ENCODE measurements at regions not wholly inside any gene's neighbourhood (a gene's known extent, or its start where the extent isn't known, plus 50 kb on each side); places are given as distances from the start of the nearest gene placed in this dataset.

DNA sequence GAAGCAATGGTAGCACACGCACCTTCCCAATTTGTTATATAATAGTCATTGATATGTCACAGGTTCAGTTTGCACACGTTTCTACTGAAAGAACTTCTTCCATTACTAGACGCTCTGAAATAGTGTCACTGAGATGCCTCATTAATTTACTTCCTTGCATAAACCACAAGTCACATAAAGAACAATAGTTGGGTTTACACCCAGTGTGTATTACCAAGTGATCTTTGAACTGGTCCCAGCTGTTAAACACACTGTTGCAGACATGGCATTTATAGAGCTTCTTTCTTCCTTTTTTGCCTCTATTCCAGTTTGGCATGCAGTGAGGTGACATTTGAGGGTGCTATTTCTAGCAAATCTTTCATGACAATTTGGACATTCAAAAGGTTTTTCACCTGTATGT is 245.3 kb downstream of the EPM2A start:
- H3K36me3 Mint-ChIP-seq (ENCODE audit: low read depth) = no peaks in the 10 kb centered on the region
- H3K9me3 Mint-ChIP-seq = peaks cover 13% of the 10 kb centered on the region; the same call in 1 of the 2 replicates
- TF ChIP-seq, protein P1, sequence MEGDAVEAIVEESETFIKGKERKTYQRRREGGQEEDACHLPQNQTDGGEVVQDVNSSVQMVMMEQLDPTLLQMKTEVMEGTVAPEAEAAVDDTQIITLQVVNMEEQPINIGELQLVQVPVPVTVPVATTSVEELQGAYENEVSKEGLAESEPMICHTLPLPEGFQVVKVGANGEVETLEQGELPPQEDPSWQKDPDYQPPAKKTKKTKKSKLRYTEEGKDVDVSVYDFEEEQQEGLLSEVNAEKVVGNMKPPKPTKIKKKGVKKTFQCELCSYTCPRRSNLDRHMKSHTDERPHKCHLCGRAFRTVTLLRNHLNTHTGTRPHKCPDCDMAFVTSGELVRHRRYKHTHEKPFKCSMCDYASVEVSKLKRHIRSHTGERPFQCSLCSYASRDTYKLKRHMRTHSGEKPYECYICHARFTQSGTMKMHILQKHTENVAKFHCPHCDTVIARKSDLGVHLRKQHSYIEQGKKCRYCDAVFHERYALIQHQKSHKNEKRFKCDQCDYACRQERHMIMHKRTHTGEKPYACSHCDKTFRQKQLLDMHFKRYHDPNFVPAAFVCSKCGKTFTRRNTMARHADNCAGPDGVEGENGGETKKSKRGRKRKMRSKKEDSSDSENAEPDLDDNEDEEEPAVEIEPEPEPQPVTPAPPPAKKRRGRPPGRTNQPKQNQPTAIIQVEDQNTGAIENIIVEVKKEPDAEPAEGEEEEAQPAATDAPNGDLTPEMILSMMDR (IDR thresholded peaks at IDR 0.05) = no peak
- H3K27me3 Mint-ChIP-seq (ENCODE audit: insufficient read depth) = peaks cover 4% of the 10 kb centered on the region
- no peak overlapping the region for H3K27ac Mint-ChIP-seq
- no peaks in the 10 kb centered on the region for H3K4me1 Mint-ChIP-seq (ENCODE audit: low read depth)
- DNase-seq = no peak
- H3K4me3 Mint-ChIP-seq = no peak overlapping the region

DNA sequence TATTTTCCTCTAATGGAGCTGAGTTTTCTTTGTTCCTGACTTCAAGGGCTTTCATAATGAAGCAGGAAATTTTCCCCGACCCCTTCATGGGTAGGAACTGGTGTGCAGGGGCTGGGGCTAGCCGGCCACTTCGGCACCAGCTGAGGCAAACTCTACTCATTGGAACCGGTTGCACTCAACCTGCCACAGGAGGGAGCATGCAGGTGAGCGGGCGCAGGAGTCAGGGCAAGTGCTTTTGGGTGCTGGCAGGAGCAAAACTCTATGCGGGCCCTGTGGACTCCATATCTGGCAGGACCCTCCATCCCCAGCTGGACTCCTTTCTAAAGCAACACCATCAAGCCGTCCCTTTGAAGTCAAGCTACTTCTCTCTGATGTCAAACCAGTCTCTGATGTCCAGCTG is 244.2 kb downstream of the EPM2A start:
- no peak for DNase-seq
- TF ChIP-seq, protein P1 (IDR thresholded peaks at IDR 0.05) = no peak
- H3K4me3 Mint-ChIP-seq = no peak overlapping the region
- no peaks in the 10 kb centered on the region for H3K4me1 Mint-ChIP-seq (ENCODE audit: low read depth)
- peaks cover 14% of the 10 kb centered on the region; the same call in 1 of the 2 replicates for H3K9me3 Mint-ChIP-seq
- peaks cover 5% of the 10 kb centered on the region for H3K27me3 Mint-ChIP-seq (ENCODE audit: insufficient read depth)
- no peaks in the 10 kb centered on the region for H3K36me3 Mint-ChIP-seq (ENCODE audit: low read depth)
- no peak overlapping the region for H3K27ac Mint-ChIP-seq

DNA sequence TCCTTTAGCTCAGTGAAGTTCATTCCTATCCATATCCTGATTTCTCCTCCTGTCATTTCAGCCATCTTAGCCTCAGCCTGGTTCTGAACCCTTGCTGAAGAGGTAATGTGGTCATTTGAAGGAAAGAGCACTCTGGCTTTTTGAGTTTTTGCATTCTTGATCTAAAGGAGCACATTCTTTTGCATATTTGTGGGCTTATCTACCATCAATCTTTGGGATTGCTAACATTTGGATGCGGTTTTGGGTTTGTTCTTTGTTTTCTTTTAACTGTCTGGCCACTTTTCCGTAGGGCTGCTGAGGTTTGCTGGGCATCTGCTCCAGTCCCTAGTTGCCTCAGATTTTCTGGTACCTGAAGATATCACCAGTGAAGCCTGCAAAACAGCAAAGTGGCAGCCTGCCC is 238.3 kb downstream of the EPM2A start:
- Mint-ChIP-seq H3K27ac (no peak overlapping the region), H3K4me1 (ENCODE audit: low read depth) (no peaks in the 10 kb centered on the region), H3K9me3 (peaks cover 23% of the 10 kb centered on the region; the same call in 1 of the 2 replicates), H3K27me3 (ENCODE audit: insufficient read depth) (peaks cover 5% of the 10 kb centered on the region; the same call in 1 of the 2 replicates), H3K36me3 (ENCODE audit: low read depth) (no peaks in the 10 kb centered on the region), H3K4me3 (no peak overlapping the region)
- TF ChIP-seq, protein P1 (IDR thresholded peaks at IDR 0.05) = no peak
- no peak for DNase-seq

DNA sequence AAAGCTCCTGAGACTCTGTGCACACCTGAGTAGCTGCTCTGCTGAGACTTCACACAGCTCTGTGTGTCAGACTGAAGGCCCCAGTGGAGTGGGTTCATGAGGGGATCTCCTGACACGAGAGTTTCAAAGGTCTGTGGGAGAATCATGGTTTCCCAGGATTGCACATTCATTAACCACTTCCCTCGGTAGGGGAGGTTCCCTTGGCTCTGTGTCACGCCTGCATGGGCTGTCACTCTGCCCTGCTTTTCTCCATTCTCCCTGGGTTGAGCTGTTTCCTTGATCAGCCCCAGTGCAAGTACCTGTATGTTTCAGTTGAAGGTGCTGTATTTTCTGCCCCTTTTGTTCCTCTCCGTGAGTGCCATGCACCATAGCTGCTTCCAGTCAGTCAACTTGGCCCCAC is 236.9 kb downstream of the EPM2A start:
- no peaks in the 10 kb centered on the region for H3K4me1 Mint-ChIP-seq (ENCODE audit: low read depth)
- H3K36me3 Mint-ChIP-seq (ENCODE audit: low read depth) = no peaks in the 10 kb centered on the region
- H3K27me3 Mint-ChIP-seq (ENCODE audit: insufficient read depth) = peaks cover 2% of the 10 kb centered on the region; the same call in 1 of the 2 replicates
- no peak for DNase-seq
- TF ChIP-seq, protein P1 (IDR thresholded peaks at IDR 0.05) = no peak
- H3K9me3 Mint-ChIP-seq = peaks cover 23% of the 10 kb centered on the region; the same call in 1 of the 2 replicates
- no peak overlapping the region for H3K27ac Mint-ChIP-seq
- no peak overlapping the region for H3K4me3 Mint-ChIP-seq

DNA sequence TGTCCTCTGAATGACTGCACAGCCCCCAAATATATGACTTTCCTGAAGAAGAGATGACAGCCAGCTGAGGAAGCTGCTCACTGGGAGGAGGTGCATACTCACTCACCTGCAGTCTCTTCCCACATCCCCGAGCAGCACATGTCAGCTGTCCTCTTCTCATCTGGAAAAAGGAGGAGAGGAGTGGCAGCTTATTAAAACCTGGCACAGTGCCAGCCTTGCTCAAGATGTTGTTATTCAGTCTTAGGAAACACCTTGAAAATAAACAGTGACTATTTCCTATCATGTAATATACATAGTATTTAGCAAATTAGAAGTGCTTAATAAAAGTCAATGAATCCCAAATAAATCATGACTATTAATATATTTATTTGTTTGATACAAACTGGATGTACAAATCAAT is 232.9 kb downstream of the EPM2A start:
- Mint-ChIP-seq H3K9me3 (peaks cover 8% of the 10 kb centered on the region), H3K4me1 (ENCODE audit: low read depth) (no peaks in the 10 kb centered on the region), H3K27me3 (ENCODE audit: insufficient read depth) (no peaks in the 10 kb centered on the region; the same call in 1 of the 2 replicates), H3K36me3 (ENCODE audit: low read depth) (no peaks in the 10 kb centered on the region), H3K27ac (no peak overlapping the region), H3K4me3 (no peak overlapping the region)
- no peak for DNase-seq
- TF ChIP-seq, protein P1 (IDR thresholded peaks at IDR 0.05) = no peak

DNA sequence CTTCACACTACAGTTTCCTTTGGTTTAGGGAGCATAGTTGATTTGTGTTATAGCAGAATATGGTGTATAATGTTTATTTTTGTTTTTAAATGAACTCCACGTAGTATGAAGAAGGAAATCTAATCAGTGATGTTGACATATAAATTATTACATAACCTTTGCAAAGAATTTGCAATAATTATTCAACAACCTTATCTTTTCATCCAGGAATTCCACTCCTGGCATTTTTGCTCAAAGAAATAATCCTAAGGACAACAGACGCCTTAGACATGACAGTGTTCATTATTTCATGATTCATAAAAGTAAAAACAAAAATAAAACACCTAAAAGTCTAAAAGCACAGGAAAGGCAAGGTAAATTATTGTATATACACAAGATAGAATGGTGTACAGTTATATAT is 229.2 kb downstream of the EPM2A start:
- Mint-ChIP-seq H3K9me3 (peaks cover 25% of the 10 kb centered on the region), H3K4me3 (no peak overlapping the region), H3K27ac (no peak overlapping the region), H3K36me3 (ENCODE audit: low read depth) (no peaks in the 10 kb centered on the region), H3K4me1 (ENCODE audit: low read depth) (no peaks in the 10 kb centered on the region), H3K27me3 (ENCODE audit: insufficient read depth) (no peaks in the 10 kb centered on the region)
- DNase-seq = no peak
- TF ChIP-seq, protein P1 (IDR thresholded peaks at IDR 0.05) = no peak

Data from HFFc6 (cell line).